DMS114 treated with DMSO at 0.1 percent for 48 hours (cell line): ENCODE measurements at regions not wholly inside any gene's neighbourhood (a gene's known extent, or its start where the extent isn't known, plus 50 kb on each side); places are given as distances from the start of the nearest gene placed in this dataset.

Experiments used
- DNase-seq: peaks from one replicate; lab custom pipeline; 2025; ENCODE audit not compliant: unreplicated experiment; lab: John Stamatoyannopoulos, UW

- no peak for DNase-seq
These were observed 426.9 kb upstream of the JARID2 start for GRCh38 chr6:14819001-14819400.

- no peak for DNase-seq
These were observed 425.9 kb upstream of the JARID2 start for GRCh38 chr6:14819840-14820420.

GRCh38 chr6:14822012-14822553 is 423.8 kb upstream of the JARID2 start:
- no peak for DNase-seq

DNA sequence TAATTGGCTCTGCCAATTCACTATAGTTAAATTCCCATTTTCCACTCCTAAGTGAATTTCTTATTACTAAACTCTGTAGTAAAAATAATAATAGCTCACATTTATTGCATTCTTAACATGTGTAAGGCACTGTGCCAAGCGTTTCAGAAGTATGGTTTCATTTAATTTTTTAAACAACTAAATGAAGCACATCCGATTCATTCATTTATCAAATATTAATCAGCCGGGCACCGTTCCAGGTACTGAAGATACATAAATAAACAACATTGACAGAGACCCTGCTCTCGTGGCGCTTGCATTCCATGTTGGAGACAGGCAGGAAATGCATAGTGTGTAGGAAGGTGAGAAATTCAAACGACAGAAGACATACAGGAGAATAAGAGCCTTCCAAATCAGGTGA is 423.2 kb upstream of the JARID2 start:
- no peak for DNase-seq

DNA sequence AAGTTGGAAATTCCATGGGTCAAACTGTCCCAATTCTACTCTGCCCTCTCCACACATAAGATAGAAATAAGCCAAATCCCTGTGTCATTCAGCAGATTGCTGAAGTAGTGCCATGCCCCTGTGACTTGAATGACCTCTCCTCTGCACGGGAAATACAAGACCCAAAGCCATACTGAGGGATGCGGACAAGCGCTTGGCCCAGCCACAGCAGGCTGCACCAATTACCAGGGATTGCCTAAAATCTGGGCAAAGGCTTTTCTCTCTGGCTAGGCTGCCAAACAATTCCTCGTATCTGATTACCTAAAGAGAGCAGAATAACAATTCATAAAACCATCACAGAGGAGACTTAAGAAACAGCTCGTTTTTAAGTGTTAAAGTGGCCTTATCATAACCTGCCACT is 421.8 kb upstream of the JARID2 start:
- DNase-seq = no peak

DNA sequence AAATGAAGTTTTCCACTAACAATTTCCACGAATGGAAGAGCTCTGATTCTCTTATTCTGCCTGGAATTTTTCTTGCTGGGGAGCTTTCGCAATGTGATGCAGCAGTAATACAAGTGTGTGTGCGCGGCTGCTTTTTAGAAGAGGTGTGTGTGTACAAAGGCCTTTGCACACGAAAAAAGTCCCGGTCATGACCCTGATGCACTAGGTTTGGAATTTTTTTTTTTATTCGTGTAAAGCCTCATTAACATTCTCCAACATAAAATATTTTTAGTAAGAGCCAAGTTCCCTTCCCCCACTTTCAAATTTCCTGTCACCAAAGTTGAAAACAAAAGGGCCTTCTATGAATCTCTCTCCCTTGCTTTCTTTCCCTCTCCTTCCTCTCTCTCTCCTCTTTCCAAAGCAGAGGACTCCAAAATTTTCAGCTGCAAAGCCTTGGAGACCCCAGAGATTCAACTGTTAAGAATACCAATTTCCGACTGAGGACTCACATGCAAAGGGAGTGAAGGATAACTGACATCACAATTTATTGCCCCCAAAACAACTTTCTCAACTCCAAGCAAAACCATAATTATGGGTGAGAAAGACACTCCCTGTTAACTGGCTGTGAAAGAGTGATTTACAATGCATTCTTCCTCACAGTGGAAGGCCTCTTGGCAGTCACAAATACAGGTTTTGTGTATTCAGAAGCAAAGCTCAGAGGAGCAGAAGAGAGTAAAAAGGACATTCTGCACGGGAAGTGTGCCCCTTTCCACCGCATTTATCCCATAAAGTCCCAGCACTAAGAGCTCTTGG is 421.2 kb upstream of the JARID2 start:
- DNase-seq = no peak

GRCh38 chr6:14826456-14826855 is 419.4 kb upstream of the JARID2 start:
- DNase-seq = no peak

DNA sequence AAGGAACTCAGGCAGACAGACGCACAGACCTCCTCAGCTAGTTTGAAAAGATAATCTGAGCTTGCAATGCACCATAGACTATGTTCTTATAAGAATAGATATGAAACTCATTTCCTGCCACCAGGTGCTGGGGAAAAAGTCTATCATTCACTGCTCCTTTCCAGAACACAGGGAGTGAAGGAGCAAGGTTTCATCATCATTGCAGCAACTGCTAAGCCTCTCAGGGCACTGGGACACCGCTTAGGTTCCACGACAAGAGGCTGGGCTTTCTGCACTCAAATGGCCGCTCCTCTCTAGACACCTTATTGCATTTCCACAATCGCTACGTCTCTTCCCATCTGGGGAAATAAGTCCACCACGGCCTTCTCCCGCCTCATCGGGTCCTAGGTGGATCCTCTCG is 418.5 kb upstream of the JARID2 start:
- no peak for DNase-seq

DNA sequence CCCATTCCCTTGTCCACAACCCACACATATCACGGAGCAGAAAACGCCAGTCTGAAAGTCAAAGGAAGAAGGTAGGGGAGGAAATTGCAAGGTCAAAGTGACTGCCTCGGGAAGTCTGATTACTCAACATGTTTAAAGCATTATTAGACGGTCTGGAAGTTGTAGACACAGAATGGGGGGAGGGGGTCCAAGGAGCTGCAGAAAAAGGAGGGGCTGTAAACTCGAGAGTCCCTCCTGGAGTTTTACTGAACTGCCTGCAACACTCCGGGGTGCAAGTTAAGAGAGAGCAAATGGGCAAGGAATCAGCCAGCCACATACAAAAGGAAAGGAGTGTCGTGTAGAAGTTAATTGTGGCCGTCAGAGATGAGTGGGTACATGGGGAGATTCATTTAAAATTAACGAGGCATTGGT is 417.7 kb upstream of the JARID2 start:
- DNase-seq = no peak

GRCh38 chr6:14831070-14831469 is 414.8 kb upstream of the JARID2 start:
- DNase-seq = no peak

GRCh38 chr6:14831937-14832336 is 413.9 kb upstream of the JARID2 start:
- no peak for DNase-seq

GRCh38 chr6:14832427-14832826 is 413.4 kb upstream of the JARID2 start:
- DNase-seq = no peak

- DNase-seq = no peak
These were observed 410.9 kb upstream of the JARID2 start for GRCh38 chr6:14834851-14835530.

- DNase-seq = no peak
These were observed 408.4 kb upstream of the JARID2 start for GRCh38 chr6:14837435-14837834.

- DNase-seq = no peak
These were observed 407.7 kb upstream of the JARID2 start for GRCh38 chr6:14838133-14838583.

GRCh38 chr6:14841901-14842421 is 403.9 kb upstream of the JARID2 start:
- no peak for DNase-seq

DNA sequence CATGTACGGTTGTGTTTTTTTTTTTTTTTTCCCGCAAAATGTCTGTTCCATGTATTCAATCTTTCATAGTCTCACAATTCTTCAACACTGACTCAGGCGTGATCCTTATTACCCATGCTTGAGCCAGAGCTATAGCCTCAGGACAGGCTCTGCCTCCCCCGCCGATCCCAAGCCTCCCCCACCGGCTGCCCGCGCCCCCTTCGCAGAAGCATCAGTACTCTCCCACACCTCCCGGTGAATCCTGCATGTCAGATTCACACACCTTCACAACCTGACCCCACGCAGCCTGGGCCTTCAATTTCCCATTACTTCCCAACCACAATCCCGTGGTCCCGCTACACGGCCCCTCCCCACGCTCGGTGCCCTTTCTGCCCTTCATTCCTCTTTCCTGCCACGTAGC is 401.5 kb upstream of the JARID2 start:
- no peak for DNase-seq

DNA sequence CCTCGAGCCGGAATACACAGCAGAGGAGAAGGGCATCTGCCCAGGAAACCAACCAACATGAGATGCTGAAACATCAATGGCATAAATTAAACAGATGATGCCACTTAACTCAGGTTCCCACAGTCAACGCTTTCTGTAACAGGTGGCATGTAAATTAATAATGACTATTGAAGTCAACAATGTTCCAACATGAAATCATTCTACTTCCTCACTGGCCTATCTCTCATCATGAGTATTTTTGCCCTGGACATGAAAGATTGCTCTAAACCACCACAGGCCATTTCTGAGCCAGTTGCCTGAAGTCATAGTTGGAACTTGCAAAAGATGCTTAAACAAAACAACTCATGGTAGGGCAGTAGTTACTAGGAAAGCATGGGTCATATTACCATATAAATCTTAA is 397.9 kb upstream of the JARID2 start:
- no peak for DNase-seq

DNA sequence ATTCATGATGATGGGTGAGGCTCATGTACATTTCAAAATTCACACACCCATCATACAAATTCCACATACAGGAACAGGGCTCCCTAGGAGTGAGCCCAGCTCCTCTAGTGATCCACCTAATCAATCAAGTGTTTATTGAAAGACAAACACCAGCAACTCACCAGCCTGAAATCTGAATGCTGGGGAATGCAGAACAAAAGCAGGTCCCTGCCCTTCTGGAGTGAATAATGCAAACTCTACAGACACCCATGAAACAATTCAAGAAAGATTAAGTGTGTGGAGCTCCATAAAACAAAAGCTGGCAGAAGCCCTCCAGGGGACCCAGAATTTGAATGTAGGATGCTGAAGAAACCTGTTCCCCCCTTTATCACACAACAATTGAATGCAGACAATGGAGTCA is 396.7 kb upstream of the JARID2 start:
- DNase-seq = no peak

- no peak for DNase-seq
These were observed 394.6 kb upstream of the JARID2 start for GRCh38 chr6:14851281-14851680.

- DNase-seq = no peak
These were observed 393.5 kb upstream of the JARID2 start for GRCh38 chr6:14852375-14852774.

DNA sequence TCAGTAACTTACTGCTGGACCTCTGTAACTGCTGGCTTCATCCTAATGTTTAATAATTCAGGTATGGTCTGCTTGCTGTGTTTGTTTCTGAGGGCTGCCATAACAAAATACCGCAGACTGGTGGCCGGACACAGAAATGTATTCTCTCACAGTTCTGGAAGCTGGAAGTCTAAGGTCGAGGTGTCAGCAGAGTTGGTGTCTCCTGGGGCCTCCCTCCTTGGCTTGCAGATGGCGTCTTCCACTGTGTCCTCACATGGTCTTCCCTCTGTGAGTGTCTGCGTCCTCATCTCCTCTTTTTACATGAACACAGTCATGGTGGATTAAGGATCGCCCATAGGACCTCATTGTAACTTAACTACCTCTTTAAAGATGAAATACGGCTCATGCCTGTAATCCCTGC is 389.7 kb upstream of the JARID2 start:
- DNase-seq = no peak
